HCT116 (cell line): ENCODE measurements at regions not wholly inside any gene's neighbourhood (a gene's known extent, or its start where the extent isn't known, plus 50 kb on each side); places are given as distances from the start of the nearest gene placed in this dataset.
"Not testable (repeated sequence)": the region's sequence is repeated elsewhere in the genome, so short reads cannot be mapped to it uniquely, and the experiment has no call there.

ENCODE experiments used
- ATAC-seq: fragments of 200-7000 bp; cut with Tn5 transposase; 2 replicates; pipeline ENCODE4 v1.9.1; 2020; ENCODE audit warnings: mild to moderate bottlenecking, moderate library complexity
- BruUV-seq: library from RNA; stranded (reverse); fragments of 400-500 nt; replicated peaks from 2 replicates; lab custom pipeline; 2021; lab: Mats Ljungman, UMichigan
- CTCF ChIA-PET: fragments of 300-600 bp; sonication (Branson Sonifier 250); formaldehyde crosslinking; loops from one replicate; lab custom pipeline; 2021; ENCODE audit warnings: antibody characterized with exemption; lab: Charles Lee
- POLR2A ChIA-PET: fragments of 300-600, 350-600 bp; sonication (Branson Sonifier 250); formaldehyde crosslinking; loops from one replicate; lab custom pipeline; 2021; ENCODE audit warnings: antibody characterized with exemption; lab: Charles Lee
- RAD21 ChIA-PET, 2 experiments: fragments of 300-600 bp; sonication (Branson Sonifier 250); formaldehyde crosslinking; loops; one replicate each; lab custom pipeline; 2023; ENCODE audit warnings: low total read pairs in 2 of 2; ENCODE audit not compliant: uncharacterized antibody in 2 of 2, unreplicated experiment in 2 of 2, low non-redundant PET in 1 of 2; lab: Charles Lee
- DNase-seq: peaks from one replicate; pipeline ENCODE4 v3.0.0-alpha.2; 2010; ENCODE audit warnings: low read depth, low spot score
- H2AFZ ChIP-seq: fragments of 200-600 bp; shearing (Covaris generic), sonication (generic); 2 replicates; pipeline ENCODE4 v1.6.1; 2017; ENCODE audit warnings: low read depth, mixed run types, mixed read lengths, antibody characterized with exemption, low read length; ENCODE audit not compliant: poor library complexity, severe bottlenecking
- H3K27ac ChIP-seq: 2 replicates; pipeline ENCODE4 v1.5.1; 2012; ENCODE audit warnings: low read depth, low read length
- H3K27me3 ChIP-seq: fragments of 200-600 bp; sonication (generic); 2 replicates; pipeline ENCODE4 v1.6.1; 2016; ENCODE audit warnings: mixed run types, low read length, mixed read lengths; ENCODE audit not compliant: insufficient read depth
- H3K36me3 ChIP-seq, 2 experiments: fragments of 200-500 bp in 1 of 2; fragments of 200-600 bp in 1 of 2; sonication (Bioruptor generic) in 1 of 2; sonication (generic) in 1 of 2; 2 replicates each; pipeline versions ENCODE4 v1.5.1 to v1.6.1; 2014 to 2016; ENCODE audit warnings: low read length in 2 of 2, inconsistent platforms in 1 of 2, mixed read lengths in 1 of 2, mixed run types in 1 of 2; ENCODE audit not compliant: insufficient read depth in 2 of 2, control insufficient read depth in 1 of 2
- H3K4me1 ChIP-seq, 2 experiments: fragments of 200-600 bp in 1 of 2; sonication (generic) in 1 of 2; 2 replicates each; pipeline versions ENCODE4 v1.5.1 to v1.6.1; 2012 to 2017; ENCODE audit warnings: low read length in 2 of 2, inconsistent platforms in 1 of 2, mild to moderate bottlenecking in 1 of 2, mixed read lengths in 1 of 2, mixed run types in 1 of 2, moderate library complexity in 1 of 2; ENCODE audit not compliant: insufficient read depth in 2 of 2, control insufficient read depth in 1 of 2
- H3K4me2 ChIP-seq: fragments of 200-600 bp; sonication (generic); 2 replicates; pipeline ENCODE4 v1.6.1; 2017; ENCODE audit warnings: mixed run types, low read length, mixed read lengths
- H3K4me3 ChIP-seq, 2 experiments: fragments of 200-600 bp in 1 of 2; sonication (generic) in 1 of 2; replicated peaks in 1 of 2; 2 replicates each; pipeline ENCODE4 v1.5.1; 2011 to 2016; ENCODE audit warnings: low read length in 2 of 2, control low read depth in 1 of 2, low read depth in 1 of 2, mild to moderate bottlenecking in 1 of 2, mixed read lengths in 1 of 2, mixed run types in 1 of 2
- H3K79me2 ChIP-seq: fragments of 200-600 bp; sonication (generic); 2 replicates; pipeline ENCODE4 v1.6.1; 2017; ENCODE audit warnings: mild to moderate bottlenecking, mixed run types, low read length, moderate library complexity, mixed read lengths; ENCODE audit not compliant: insufficient read depth
- H3K9ac ChIP-seq: fragments of 200-600 bp; sonication (generic); 2 replicates; pipeline ENCODE4 v1.6.1; 2016; ENCODE audit warnings: low read length, mixed read lengths
- H3K9me2 ChIP-seq: fragments of 200-600 bp; sonication (generic), shearing (Covaris generic); 2 replicates; pipeline ENCODE4 v1.6.1; 2017; ENCODE audit warnings: mixed run types, mild to moderate bottlenecking, moderate library complexity; ENCODE audit not compliant: insufficient read depth
- H3K9me3 ChIP-seq, 2 experiments: fragments of 200-500 bp in 1 of 2; fragments of 200-600 bp in 1 of 2; sonication (Bioruptor generic) in 1 of 2; sonication (generic) in 1 of 2; 2 replicates each; pipeline ENCODE4 v1.6.1; 2014 to 2017; ENCODE audit warnings: low read length in 2 of 2, mixed read lengths in 2 of 2, inconsistent platforms in 1 of 2, low read depth in 1 of 2, mild to moderate bottlenecking in 1 of 2, mixed run types in 1 of 2, moderate library complexity in 1 of 2; ENCODE audit not compliant: control insufficient read depth in 1 of 2, insufficient read depth in 1 of 2
- H4K20me1 ChIP-seq: fragments of 200-600 bp; sonication (generic), shearing (Covaris generic); 2 replicates; pipeline ENCODE4 v1.6.1; 2017; ENCODE audit warnings: mixed run types, mild to moderate bottlenecking, moderate library complexity; ENCODE audit not compliant: insufficient read depth
- CEBPB ChIP-seq: IDR thresholded peaks from 2 replicates; pipeline ENCODE4 v1.6.1; 2012; ENCODE audit warnings: low read depth
- EGR1 ChIP-seq: IDR thresholded peaks from 2 replicates; pipeline ENCODE4 v1.6.1; 2012; ENCODE audit warnings: low read depth
- EZH2 ChIP-seq: fragments of 200-600 bp; sonication (generic); IDR thresholded peaks from 2 replicates; pipeline ENCODE4 v1.6.1; 2017; ENCODE audit warnings: antibody characterized with exemption, mixed run types
- EZH2phosphoT487 ChIP-seq: fragments of 200-600 bp; IDR thresholded peaks from 2 replicates; pipeline ENCODE4 v1.6.1; 2018; ENCODE audit warnings: antibody characterized with exemption, borderline replicate concordance
- FOSL1 ChIP-seq: IDR thresholded peaks from 2 replicates; pipeline ENCODE4 v1.6.1; 2012; ENCODE audit warnings: low read depth
- JUND ChIP-seq: IDR thresholded peaks from 2 replicates; pipeline ENCODE4 v1.6.1; 2012
- MAX ChIP-seq: IDR thresholded peaks from 2 replicates; pipeline ENCODE4 v1.6.1; 2012
- POLR2A ChIP-seq: IDR thresholded peaks from 2 replicates; pipeline ENCODE4 v1.7.0; 2011; ENCODE audit warnings: borderline replicate concordance; ENCODE audit not compliant: insufficient read depth, insufficient read length; ENCODE audit errors: extremely low read depth
- RAD21 ChIP-seq: IDR thresholded peaks from 2 replicates; pipeline ENCODE4 v1.6.1; 2012; ENCODE audit warnings: low read depth, mild to moderate bottlenecking
- SP1 ChIP-seq: IDR thresholded peaks from 2 replicates; pipeline ENCODE4 v1.6.1; 2012; ENCODE audit warnings: low read depth
- YY1 ChIP-seq: IDR thresholded peaks from 2 replicates; pipeline ENCODE4 v1.6.1; 2011; ENCODE audit warnings: low read length, low read depth, moderate library complexity, mild to moderate bottlenecking; ENCODE audit not compliant: insufficient replicate concordance; ENCODE audit errors: extremely low read depth
- ZBTB33 ChIP-seq: IDR thresholded peaks from 2 replicates; pipeline ENCODE4 v1.6.1; 2011; ENCODE audit warnings: mild to moderate bottlenecking, low read length, moderate library complexity; ENCODE audit not compliant: insufficient replicate concordance; ENCODE audit errors: extremely low read depth
- intact Hi-C: fragments of 100-400 bp; cut with micrococcal nuclease; formaldehyde crosslinking; loops from 2 replicates; pipeline ENCODE4 v1.10.0; 2022

GRCh38 chr14:55838529-55839052, 258.6 kb downstream of the KTN1 start:
- no peak overlapping the region for H2AFZ ChIP-seq
- intact Hi-C loops = no loop called here
- ATAC-seq = no peak
- H3K9me3 ChIP-seq = no peaks in the 10 kb centered on the region
- CTCF ChIA-PET = no interaction called here
- H3K4me3 ChIP-seq = no peak overlapping the region
- H3K9ac ChIP-seq = no peak overlapping the region
- no peaks in the 10 kb centered on the region for H4K20me1 ChIP-seq
- no peak overlapping the region for H3K27ac ChIP-seq
- H3K9me2 ChIP-seq = 0 out of 2 replicates have a peak, but pooled peaks cover 3% of the 10 kb centered on the region
- no peaks in the 10 kb centered on the region for H3K79me2 ChIP-seq
- TF ChIP-seq FOSL1 (no peak), EGR1 (no peak), CEBPB (no peak), ZBTB33 (no peak), EZH2phosphoT487 (no peak), RAD21 (no peak), YY1 (no peak), JUND (no peak), POLR2A (no peak), EZH2 (no peak), SP1 (no peak), MAX (no peak)
- TF ChIP-seq, all 23 proteins: peak for 0
- no peak for DNase-seq
- Histone ChIP-seq H3K4me2 (no peak overlapping the region), H3K36me3 (no peaks in the 10 kb centered on the region), H3K4me1 (no peaks in the 10 kb centered on the region), H3K27me3 (no peaks in the 10 kb centered on the region)
- BruUV-seq = no TSS peak
- POLR2A ChIA-PET = no interaction called here
- RAD21 ChIA-PET = no interaction called here

- BruUV-seq, H3K27ac ChIP-seq, ATAC-seq, H3K4me1 ChIP-seq, H4K20me1 ChIP-seq, H3K9me3 ChIP-seq, H3K36me3 ChIP-seq, H3K4me3 ChIP-seq, RAD21 ChIA-PET, H2AFZ ChIP-seq, H3K9me2 ChIP-seq, CTCF ChIA-PET, intact Hi-C loops, H3K27me3 ChIP-seq, H3K4me2 ChIP-seq, H3K9ac ChIP-seq, DNase-seq, POLR2A ChIA-PET, H3K79me2 ChIP-seq: not testable (repeated sequence)
Observed at GRCh38 chr14:55839301-55839947, 259.4 kb downstream of the KTN1 start.
